ENCODE measurements at regions not wholly inside any gene's neighbourhood (a gene's known extent, or its start where the extent isn't known, plus 50 kb on each side); places are given as distances from the start of the nearest gene placed in this dataset.

DNA sequence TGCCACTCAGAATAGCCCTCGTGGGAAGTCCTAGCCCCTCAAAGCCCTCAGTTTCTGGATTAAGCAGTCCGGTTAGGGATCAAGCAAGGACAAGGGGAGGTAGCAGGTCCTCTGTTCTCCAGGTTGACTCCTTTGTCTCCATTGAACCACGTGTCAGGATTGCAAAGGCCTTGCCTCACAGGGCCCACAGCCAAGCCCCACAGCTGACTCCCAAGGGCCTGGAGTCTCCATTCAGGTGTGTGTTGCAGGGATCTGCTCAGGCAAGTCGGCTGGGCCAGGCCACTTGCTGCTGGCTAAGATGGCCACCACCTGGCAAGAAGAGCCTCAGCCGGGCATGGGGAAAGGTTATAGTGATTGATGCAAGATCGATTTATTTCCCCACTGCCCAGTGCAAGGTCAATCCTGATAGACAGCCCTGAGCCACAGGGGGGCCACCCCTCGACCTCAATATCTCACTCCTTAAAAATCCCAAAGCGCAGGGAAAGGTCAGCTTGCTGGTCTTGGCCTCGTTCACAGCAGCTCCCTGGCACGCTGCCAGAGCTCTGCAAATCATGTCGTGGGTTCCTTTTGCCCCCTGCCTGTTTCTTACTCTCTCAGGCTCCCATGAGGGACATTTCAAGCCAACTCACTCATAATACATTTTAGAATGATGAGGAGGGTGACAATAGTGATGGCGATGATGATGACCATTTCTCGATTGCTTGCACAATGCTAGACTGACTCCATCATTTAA lies 75.9 kb downstream of the EDN3 start:
- no peak for DNase-seq

DNA sequence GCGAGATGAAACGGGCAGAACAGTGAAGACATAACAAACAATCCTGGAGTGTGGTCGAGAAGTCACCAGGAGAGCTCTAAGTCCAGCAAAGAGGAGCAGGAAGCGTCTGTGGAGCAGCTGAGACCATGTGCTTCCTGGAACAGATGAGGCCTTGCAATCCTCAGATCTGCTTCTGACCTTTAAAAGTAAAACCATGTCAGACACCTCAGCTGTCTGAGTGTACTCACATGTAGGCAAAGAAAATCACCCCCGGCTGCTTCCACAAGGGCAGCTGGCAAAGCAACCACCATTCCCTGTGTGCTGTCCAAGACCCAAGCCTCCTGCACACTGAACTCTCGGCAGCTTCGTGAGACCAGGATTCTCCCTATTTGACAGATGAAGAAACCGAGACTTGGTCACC lies 76.6 kb downstream of the EDN3 start:
- no peak for DNase-seq

DNA sequence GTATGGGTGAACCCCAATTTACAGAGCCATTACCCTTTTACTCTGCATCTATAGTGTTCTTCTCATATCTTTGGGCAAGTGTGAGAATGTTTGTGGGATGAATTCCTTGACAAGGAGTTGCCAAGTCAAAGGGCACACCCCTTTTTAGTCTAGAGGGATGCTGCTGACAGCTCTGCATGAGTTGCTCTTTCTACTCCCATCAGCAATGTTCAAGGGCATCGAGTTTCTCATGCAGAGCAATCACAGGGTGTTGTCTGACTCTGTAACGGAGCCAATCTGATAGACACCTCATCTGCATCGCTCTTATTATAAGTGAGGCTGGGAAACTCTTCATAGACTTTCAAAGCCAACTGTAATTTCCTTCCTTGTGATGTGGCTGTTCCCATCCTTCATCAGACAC lies 77.4 kb downstream of the EDN3 start:
- DNase-seq = no peak

DNA sequence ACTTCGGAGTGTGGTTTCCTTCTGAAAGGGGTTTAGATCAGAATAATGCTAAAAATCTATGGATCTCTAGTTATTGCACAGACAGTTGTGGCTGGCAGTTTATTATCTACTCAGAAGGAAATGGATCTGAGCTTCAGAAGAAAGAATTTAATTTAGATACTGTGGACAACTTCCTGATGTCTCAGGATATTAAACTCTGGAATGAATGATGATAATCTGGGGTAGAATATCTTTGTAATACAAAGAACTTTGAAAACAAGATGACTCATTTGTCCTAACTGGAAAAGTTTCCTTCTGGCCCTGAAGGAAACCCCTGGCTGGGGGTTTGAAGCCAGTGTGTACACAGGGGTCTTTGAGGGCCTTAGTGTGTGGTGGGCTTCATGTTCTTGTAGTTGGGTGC lies 78.0 kb downstream of the EDN3 start:
- no peak for DNase-seq

DNA sequence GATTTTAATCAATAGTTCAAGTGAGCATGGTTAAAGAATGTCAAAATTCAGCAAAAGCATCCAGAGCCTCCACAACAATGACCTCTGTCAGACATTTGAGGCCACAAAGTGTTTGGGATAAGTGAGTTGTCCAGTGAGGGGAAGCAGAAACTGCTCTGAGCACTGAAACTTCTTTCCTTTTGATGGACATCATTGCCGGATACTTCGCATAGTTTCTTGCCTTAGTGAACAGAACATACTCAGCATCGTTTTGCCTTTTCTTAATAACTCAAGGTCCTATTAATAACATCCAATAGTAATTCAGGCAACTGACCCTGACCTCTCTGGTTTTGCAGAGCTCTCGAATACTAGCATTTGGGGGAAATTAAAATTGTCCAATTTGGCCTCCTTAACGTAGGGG lies 78.6 kb downstream of the EDN3 start:
- DNase-seq = no peak

DNA sequence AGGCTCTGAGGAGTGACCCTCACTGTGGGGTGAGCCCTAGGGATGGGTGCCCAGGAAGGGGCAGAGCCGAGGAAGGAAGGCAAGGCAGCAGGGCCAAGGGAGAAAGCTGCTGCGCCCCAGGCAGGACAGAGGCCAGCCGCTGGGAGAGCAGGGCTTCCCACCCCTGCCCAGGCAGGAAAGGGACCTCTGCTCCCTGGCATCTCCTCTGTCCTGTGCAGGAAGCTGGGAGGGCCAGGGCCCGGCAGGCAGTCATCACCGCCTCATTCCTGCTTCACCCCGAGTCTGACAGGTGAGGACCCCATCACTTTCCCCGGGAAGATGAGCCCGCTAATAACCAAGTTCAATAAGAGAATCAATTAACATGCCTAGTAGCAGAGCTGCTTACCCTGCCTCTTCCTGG lies 81.3 kb downstream of the EDN3 start:
- DNase-seq = no peak

DNA sequence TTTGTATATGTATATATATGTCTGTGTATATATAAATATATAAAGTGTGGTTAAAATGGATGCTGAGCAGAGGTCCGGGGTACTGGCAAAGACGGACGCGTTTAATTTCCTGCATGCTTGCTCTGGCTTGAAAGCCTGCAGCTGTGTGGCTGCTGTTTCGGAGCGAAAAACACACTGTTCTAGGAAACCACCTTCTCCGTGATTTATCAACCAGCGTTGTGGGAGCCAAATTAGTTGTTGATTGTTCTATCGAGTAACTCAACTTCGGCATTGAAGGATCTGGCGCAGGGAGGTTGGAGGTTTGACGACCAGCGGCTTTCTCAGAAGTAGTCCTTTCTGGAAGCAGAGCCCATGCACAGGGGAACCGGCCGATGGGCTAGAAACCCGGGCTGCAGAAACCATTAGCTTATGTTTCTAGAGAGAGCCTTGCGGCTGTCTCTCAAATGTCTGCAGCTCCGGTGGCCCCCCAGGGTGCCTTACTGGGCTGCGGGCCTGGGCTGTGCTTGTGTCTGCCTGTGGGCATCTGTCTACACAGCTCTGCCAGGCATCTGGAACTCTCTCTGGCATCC lies 81.8 kb downstream of the EDN3 start:
- no peak for DNase-seq

DNA sequence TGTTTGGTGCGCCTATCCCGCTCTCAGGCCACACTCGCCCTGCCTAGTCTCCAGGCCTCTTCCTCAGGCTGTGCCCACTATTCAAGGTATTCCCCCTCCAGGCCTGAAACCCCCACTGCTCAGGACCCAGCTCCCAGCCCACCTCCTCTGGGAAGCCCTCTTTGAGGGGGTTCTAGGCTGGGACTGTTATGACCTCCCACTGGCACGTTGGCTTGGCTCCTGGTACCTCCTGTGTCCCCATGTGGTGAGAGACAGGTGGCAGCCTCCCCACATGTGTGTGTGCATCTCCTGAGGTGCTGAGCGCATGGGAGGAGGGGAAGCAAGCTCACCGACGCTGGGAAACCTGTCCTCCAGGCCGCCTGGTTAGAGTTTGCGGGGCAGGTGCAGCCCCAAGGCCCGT lies 82.5 kb downstream of the EDN3 start:
- no peak for DNase-seq

DNA sequence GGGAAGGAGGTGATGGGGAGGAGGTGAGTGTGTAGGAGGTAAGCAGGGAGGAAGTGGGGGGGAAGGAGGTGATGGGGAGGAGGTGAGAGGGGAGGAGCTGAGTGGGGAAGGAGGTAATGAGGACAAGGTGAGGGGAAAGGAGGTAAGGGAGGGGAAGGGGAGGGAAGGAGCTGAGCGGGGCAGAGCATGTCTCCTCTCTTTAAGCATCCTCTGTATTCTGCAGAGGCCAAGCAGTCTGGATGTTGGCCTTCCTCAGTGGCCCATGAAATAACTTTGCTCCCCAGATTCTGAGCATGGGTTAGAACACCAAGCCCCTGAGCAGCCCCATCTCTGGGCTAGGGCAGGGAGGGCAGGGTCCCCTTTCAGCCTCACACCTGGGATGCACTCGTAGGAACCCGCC lies 84.6 kb downstream of the EDN3 start:
- DNase-seq = no peak

DNA sequence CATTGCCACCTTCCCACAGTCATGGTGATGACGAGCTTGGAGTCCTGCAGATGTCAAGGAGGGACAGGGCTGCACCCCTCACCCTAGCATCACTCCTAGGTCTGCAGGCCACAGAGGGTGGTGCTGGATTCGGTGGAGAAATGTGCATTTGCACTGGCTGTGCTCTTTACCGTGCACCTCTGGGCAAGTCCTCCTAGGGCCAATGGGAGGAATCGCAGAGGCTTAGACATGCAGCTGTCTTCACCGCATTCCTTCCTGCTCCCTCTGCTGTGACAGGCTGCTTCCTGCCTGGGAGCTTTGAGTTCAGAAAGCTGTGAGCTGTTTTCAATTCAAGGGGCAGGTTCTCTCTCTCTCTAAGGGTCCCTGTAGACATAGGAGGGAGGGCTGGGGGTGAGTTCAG lies 85.1 kb downstream of the EDN3 start:
- peak; percentile 35 for DNase-seq

DNA sequence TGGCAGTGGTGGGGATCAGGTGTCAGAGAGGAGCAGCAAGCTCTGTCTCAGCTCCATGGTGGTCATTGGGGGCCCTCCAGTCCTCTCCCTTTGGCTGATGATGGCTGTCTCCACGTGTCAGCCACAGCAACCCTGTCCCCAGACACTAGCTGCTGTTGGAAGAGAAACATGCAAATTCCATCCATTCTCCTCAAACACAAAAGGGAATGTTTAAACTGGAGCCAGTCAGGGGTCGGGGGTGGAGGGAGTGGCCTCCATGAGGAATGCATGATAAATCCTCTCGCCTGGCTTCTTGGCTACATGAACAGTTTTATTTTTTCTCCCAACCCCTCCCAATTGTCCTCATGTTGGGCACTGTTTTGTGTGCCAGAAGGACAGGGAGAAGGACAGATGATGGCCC lies 86.4 kb downstream of the EDN3 start:
- no peak for DNase-seq

DNA sequence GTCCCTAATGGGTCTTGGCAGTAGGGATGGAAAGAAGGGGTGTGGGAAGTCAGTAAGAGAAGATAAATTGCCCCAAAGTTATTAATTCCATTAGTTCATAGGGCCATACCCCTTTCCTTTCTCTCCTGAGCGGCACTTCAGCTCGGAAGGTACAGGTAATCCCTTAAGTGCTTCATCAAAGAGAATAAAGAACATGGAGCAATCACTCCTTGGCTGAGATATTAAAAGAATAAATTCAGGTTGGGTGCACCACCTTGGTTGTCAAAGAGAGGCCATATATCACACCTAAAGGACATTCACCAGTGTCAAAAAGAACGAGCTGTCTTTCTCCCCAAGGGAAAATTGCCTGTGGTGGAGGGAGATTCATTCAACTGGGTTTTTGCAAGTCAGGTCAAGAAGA lies 87.5 kb downstream of the EDN3 start:
- DNase-seq = no peak

DNA sequence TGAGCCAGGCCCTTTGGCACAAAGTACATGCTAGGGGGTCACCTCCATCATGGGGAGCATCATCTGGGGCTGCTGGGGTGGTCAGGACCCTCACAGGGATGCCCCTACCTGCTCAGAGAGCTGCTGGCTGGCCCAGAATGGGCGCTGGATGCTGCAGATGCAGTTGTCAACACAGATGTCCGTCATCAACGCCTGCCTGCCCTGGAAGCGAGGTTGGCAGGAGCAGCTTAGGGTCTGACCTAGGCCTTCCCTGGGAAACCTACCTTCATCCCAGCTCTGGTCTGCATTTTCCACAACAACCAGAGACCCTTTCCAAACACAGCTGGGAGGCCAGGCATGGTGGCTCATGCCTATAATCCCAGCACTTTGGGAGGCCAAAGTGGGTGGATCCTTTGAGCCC lies 88.0 kb downstream of the EDN3 start:
- DNase-seq = no peak

DNA sequence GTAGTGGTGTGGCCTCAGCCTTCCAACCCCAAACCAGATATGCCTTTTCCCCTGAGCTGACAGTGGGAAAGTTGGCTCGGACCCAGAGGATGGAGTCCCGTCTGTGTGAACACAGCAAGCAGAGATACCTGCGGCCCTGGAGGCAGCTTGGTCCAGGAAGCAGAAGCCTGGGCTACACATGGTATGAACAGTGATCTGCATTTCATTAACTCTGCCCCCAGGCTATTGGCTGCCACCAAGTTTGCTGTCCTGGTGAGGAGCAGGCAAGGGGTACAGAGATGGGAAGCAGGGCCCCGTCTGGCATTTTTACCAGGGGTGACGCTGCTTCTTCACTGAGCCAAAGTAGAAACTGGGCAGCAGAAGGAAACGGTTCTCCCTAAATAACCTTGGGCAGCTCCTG lies 90.0 kb downstream of the EDN3 start:
- no peak for DNase-seq

DNA sequence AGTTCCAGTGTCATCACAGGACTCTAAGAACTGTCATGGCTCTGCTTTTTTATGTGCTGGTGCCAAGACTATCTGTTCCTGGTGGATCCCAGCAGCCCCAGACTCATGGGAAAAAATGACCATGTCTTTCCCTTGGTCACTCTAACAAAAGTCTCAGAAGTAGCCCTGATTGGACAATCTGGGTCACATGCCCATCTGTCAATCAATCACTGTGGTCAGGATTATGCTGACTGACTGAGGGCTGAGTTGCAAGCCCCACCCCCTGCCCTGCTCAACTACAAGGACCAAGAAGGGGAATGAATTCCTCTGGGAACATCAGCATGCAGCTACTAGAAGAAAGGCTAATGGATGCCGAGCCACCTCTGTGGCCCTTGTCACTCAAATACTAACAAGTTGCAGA lies 91.6 kb downstream of the EDN3 start:
- peak; percentile 25 for DNase-seq

DNA sequence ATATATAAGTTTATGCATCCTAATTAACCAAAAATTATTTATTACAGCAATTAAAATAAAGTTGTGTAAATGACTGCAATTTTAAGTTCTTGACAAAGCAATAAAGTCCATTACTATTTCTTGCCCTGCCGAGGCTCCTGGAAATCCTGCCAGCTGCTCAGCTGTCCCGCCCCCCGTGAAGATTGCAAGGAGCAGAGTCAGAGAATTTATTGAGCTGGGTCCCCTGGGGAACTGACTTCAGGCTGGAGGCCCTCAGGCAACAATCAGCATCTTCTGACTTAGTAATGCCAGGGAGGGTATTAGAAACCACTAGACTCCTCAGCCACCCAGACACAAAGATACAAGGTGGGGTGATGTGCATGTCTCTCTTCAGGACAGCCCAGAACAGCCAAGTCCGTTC lies 92.3 kb downstream of the EDN3 start:
- no peak for DNase-seq

DNA sequence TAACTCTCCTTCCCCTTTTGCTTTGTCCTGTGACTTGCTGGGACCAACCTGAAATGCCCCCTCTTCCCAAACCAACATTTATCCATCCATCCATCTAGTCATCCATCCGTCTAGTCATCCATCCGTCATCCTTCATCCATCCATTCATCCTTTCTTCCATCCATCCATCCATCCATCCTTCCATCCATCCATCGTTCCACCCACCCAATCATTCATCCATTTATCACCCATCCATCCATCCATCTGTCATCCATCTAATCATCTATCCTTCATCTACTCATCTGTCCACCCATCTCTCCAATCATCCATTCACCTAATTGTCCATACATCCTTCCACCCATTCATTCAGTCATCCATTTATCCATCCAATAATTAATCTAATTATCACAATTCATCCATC lies 92.7 kb downstream of the EDN3 start:
- no peak for DNase-seq

DNA sequence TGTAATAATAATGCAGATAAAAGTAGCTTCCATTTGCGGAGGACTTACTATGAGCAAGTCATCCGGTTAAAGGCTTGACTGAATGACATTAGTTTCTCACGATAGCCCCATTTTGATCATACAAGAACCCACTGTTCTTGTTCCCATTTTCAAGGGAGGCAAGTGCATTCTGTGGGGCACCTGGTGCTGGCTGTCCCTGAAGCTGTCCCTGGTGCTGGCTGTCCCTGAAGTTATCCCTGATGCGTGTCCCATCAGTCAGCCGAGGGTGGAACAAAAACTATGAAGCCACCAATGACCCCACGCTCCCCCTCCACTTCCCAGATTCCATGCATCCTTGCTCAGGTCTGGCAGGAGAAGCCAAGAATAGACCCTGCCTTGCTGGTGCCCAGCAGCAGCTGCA lies 95.3 kb downstream of the EDN3 start:
- DNase-seq = no peak

DNA sequence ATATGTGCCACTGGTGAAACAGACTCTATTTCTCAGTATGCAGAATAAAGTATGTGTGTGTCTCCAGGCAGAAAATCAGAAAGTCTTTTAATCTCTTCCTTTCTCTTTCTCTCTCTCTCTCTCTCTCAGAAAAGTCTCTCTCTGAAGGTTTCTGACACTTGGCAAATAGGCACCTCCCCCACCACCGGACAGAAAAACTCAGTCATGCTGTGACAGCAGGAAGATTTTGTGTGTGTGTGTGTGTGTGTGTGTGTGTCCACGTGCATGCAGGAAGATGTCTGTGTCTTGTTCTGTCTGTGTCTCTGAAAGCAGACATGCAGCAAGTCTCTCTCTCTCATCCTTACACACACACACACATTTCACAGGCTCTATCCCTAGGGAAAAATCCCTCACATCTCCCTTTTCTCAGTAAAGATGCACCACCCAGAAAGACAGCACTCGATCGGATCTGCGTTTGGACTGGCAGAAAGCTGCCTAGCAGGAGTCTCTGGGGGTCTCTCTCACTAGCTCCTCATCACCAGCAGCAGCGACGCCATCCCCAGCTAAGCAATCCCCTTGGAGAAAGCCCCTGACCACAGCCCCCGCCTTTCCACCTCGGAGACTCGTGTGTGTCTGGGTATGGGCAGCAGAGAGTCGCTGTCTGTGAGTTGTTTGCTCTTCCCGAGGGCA lies 98.3 kb downstream of the EDN3 start:
- peak; percentile 12 for DNase-seq

DNA sequence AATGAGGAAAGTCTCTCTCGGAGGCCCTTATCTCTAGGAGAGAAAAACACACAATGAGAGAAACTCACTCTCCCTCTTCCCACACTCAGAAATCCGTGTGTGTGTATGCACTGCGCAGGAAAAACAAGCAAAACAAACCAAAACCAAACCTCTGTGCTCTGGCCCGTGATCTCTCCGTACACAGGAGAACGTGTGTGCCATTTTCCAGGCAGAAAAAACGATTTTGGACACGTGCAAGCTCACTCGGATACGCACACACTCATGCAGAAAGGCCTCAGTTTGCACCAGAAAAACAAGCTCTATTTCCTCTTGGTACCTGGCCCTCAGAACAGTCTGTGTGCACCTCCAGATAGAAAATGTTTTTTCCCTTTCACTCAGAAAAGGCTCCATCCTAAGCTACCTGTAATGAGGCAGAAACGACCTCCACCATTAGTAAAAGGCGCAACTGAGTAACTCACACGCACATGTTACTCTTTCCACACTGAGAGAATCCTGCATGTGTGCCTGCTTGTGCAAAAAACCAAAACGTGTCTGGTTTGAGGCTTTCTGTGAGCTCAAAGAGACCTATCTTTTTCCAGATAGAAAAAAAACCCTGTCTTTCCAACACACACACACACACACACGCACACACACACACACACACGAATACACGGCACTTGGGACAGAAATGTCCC lies 99.2 kb downstream of the EDN3 start:
- DNase-seq = no peak

DNA sequence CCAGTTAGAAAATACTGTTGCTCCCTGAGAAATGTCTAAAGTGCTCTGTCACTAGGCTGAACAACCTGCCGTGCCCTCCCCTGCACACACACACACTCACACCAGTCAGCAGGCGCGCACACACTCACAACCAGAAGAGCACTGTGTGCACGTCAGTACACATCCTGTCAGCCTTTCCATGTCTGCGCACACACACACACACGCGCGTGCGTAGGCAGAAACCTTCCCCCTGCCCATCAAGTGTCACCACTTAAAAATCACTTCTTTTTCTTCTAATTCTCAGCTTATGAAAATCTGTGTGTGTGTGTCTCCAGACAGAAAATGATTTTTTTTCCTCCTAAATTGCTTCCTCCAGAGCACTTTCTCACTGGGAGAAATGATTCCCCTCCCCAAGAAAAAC lies 100.3 kb downstream of the EDN3 start:
- no peak for DNase-seq

DNA sequence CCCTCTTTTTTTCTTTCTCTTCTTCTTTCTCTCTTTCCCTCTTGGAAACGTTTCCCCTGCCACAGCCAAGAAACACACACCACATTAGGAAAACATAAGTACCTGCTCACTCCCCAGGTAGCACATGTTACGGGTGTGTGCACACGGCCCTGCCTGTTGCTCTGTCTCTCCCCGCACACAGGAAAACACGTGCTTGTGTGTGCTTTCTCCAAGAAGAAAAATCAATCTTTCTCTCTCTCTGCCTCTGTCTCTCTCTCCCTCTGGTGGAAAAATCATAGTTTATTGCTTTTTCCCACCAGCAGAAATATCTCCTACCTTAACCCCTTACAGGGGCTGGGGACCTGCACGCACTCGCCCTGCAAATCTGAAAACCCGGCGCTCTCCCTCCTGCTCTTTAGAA lies 102.3 kb downstream of the EDN3 start:
- no peak for DNase-seq

DNA sequence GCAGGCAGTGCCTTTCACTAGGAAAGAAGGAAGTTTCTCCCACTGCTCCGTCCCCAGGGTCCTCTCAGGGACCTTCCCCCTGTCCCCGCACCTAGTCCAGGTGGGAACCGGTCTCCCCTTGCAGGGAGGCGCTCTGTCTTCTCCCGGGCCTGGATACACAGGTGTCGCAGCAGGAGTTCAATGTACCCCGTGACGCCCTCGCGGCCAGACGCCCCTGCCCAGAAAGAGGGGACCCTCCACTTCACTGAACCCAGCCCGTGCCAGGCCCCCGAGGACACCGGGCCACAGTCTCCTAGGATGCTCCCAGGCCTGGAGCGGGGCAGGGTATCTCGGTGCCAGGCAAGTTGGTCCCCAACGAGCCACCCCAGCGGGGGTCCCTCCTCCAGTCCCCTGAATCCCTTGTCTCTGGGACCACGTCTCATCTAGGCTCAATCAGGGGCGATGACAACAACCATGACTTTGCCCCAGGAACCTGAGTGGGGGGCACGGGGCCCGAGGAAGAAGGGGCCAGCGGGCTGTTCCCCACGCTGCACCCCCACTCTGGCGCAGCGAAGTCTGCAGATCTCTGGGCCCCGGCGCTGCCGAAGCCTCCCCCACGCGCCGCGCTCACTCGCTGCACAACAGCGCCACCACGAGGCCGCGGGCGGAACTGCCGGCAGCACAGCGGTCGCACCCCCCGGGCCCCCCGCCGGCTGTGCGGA lies 103.0 kb downstream of the EDN3 start:
- peak; percentile 64 for DNase-seq

DNA sequence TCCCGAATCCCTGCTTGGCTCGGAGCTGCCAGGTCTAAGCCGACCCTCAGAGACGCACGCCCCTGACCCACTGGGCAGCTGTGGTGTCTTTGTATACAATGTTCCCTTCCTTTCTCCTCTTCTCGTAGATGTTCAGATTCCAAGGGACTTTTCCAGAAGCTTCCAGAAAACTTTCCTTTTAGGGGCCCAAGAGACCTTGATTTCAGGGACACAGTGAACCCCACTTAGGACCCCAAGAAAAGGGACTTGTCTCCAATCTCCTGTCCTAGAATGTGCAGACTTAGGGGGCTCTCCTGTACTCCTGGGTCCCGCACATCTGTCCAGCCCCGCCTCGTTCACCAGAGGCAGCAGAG lies 103.5 kb downstream of the EDN3 start:
- no peak for DNase-seq
